NB4 (cell line): ENCODE measurements at regions not wholly inside any gene's neighbourhood (a gene's known extent, or its start where the extent isn't known, plus 50 kb on each side); places are given as distances from the start of the nearest gene placed in this dataset.
A peak's percentile ranks its signal among the peaks of the same experiment; 100 is the strongest.

Experiments
- DNase-seq: peaks from one replicate; pipeline ENCODE4 v3.0.0; 2010; ENCODE audit warnings: low read depth
- H3K4me3 ChIP-seq: one replicate; pipeline ENCODE4 v1.5.1; 2011; ENCODE audit warnings: mild to moderate bottlenecking, low read depth, low read length, moderate library complexity
- CTCF ChIP-seq: IDR thresholded peaks from one replicate; pipeline ENCODE4 v1.5.1; 2012; ENCODE audit warnings: low read depth, low read length
- MAX ChIP-seq: IDR thresholded peaks from 2 replicates; pipeline ENCODE4 v1.6.1; 2011; ENCODE audit warnings: low read depth, low read length
- MYC ChIP-seq: IDR thresholded peaks from 2 replicates; pipeline ENCODE4 v1.6.1; 2011; ENCODE audit warnings: low read depth, low read length
- POLR2A ChIP-seq: IDR thresholded peaks from 2 replicates; pipeline ENCODE4 v1.6.1; 2011; ENCODE audit warnings: mild to moderate bottlenecking; ENCODE audit not compliant: insufficient read length; ENCODE audit errors: extremely low read depth

DNA sequence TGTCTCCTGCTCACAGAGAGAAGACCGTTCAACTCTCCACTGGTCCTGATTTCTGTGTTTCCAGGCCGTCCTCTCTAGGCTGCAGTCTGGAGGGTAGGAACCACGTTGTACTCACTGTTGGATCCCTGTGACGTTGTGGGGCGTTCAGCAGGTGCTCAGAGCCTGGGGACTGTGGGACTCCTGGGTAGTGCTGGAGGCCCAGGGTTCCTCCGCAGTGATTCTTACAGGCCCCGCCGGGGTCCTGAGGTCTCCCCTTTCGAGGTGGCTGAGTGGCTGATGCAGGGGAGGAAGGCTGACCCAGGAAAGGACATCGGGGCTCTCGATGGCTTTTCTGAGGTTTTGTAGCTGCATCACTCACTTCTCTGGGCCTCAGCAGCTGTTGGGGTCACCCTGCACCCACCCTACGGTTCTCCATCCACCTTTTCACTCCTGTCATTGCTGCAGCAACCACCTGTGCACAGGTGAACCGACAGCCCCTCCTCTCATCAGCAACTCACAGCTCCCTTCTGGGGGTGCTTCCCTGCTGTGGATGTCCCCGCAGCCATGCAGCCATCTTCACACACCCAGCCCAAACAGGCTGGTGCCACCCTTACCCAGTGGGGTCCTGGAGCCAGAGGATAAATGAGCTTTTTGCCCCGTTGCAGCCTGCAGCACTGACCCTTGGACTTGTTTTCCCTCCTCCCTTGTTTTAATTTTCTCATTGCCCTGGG lies 169.6 kb upstream of the HDAC4 start:
- DNase-seq, result no peak
- TF ChIP-seq CTCF (no peak), MYC (no peak), MAX (no peak), POLR2A (no peak)
- no peak overlapping the region for H3K4me3 ChIP-seq

GRCh38 chr2:239569401-239570090 lies 168.7 kb upstream of the HDAC4 start:
- DNase-seq, result peak; percentile 60
- no peak for TF ChIP-seq CTCF
- no peak for TF ChIP-seq MAX
- TF ChIP-seq MYC, result no peak
- TF ChIP-seq POLR2A, result no peak
- H3K4me3 ChIP-seq, result no peak overlapping the region

- H3K4me3 ChIP-seq, result no peak overlapping the region
- TF ChIP-seq POLR2A (no peak), MAX (no peak), CTCF (no peak), MYC (no peak)
Measured at GRCh38 chr2:239568601-239569000, 167.8 kb upstream of the HDAC4 start.

DNA sequence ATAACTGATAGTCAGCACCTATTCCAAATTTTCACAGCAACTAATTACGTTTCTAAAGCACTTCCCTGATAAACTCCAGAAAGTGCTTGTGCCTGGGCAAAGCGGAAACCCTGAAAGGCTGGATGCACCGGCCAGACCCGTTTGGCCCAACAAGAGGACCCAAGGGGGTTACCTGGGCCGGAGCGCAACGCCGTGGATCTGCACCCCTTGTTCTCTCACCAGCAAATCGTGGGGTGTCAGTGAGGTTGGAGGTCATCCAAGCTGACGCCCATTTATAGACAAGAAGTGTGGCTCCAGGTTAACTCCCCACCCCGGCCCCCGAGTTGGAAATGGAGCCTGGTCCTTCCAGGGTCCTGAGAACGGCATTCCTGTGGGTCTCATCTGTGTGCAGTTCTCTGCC lies 167.0 kb upstream of the HDAC4 start:
- no peak overlapping the region for H3K4me3 ChIP-seq
- no peak for DNase-seq
- TF ChIP-seq MAX (no peak), CTCF (no peak), MYC (no peak), POLR2A (no peak)

More at GRCh38 chr2:239568601-239569000, 167.8 kb upstream of the HDAC4 start:
- no peak for DNase-seq

GRCh38 chr2:239566995-239567568 lies 166.3 kb upstream of the HDAC4 start:
- no peak for DNase-seq
- H3K4me3 ChIP-seq, result no peak overlapping the region
- TF ChIP-seq MAX, result no peak
- no peak for TF ChIP-seq POLR2A
- no peak for TF ChIP-seq MYC
- no peak for TF ChIP-seq CTCF
